Central memory CD8-positive, alpha-beta T cell (primary cell): ENCODE measurements at regions not wholly inside any gene's neighbourhood (a gene's known extent, or its start where the extent isn't known, plus 50 kb on each side); places are given as distances from the start of the nearest gene placed in this dataset.
"Not testable (repeated sequence)": the region's sequence is repeated elsewhere in the genome, so short reads cannot be mapped to it uniquely, and the experiment has no call there.

ENCODE experiments used
- ATAC-seq: fragments of 150-1000 bp; cut with Tn5 transposase; replicated peaks from 2 replicates; pipeline ENCODE4 v1.10.0; 2022; ENCODE audit warnings: mild to moderate bottlenecking, moderate FRiP score, moderate number of reproducible peaks; ENCODE audit not compliant: poor library complexity, severe bottlenecking; ENCODE audit errors: extremely low read depth
- DNase-seq, 2 donors: peaks; one replicate each; pipeline ENCODE4 v3.0.0; 2021; ENCODE audit warnings: low spot score in 2 of 2
- H3K27ac Mint-ChIP-seq: one replicate; pipeline ENCODE4 v1.8.0; 2022; ENCODE audit warnings: low read depth, mild to moderate bottlenecking, moderate library complexity, mixed read lengths
- H3K27me3 Mint-ChIP-seq: one replicate; pipeline ENCODE4 v1.8.0; 2022; ENCODE audit warnings: mixed read lengths
- H3K36me3 Mint-ChIP-seq: one replicate; pipeline ENCODE4 v1.8.0; 2022; ENCODE audit warnings: mild to moderate bottlenecking, moderate library complexity, mixed read lengths; ENCODE audit not compliant: insufficient read depth
- H3K4me1 Mint-ChIP-seq: one replicate; pipeline ENCODE4 v1.8.0; 2022; ENCODE audit warnings: mixed read lengths
- H3K4me3 Mint-ChIP-seq: one replicate; pipeline ENCODE4 v1.8.0; 2022; ENCODE audit warnings: mild to moderate bottlenecking, moderate library complexity, mixed read lengths
- H3K9me3 Mint-ChIP-seq: one replicate; pipeline ENCODE4 v1.8.0; 2022; ENCODE audit warnings: mixed read lengths

- DNase-seq (no peak), ATAC-seq (no peak)
- Mint-ChIP-seq H3K36me3 (no peaks in the 10 kb centered on the region), H3K4me3 (no peak overlapping the region), H3K27me3 (no peaks in the 10 kb centered on the region), H3K9me3 (peaks cover 18% of the 10 kb centered on the region), H3K27ac (no peak overlapping the region), H3K4me1 (no peaks in the 10 kb centered on the region)
These were observed 1434.3 kb upstream of the FLRT2 start for GRCh38 chr14:84095681-84096080.

GRCh38 chr14:84098261-84098660, 1431.7 kb upstream of the FLRT2 start:
- no peaks in the 10 kb centered on the region for H3K4me1 Mint-ChIP-seq
- H3K9me3 Mint-ChIP-seq = peaks cover 21% of the 10 kb centered on the region
- H3K27ac Mint-ChIP-seq = no peak overlapping the region
- H3K36me3 Mint-ChIP-seq = no peaks in the 10 kb centered on the region
- no peaks in the 10 kb centered on the region for H3K27me3 Mint-ChIP-seq
- no peak for DNase-seq
- ATAC-seq = no peak
- no peak overlapping the region for H3K4me3 Mint-ChIP-seq

- DNase-seq, H3K4me1 Mint-ChIP-seq, H3K36me3 Mint-ChIP-seq, H3K4me3 Mint-ChIP-seq, H3K27me3 Mint-ChIP-seq, ATAC-seq, H3K27ac Mint-ChIP-seq: not testable (repeated sequence)
- H3K9me3 Mint-ChIP-seq = peaks cover 23% of the 10 kb centered on the region
These were observed 1430.4 kb upstream of the FLRT2 start for GRCh38 chr14:84099560-84099959.

GRCh38 chr14:84107835-84108343, 1422.1 kb upstream of the FLRT2 start:
- no peak overlapping the region for H3K4me3 Mint-ChIP-seq
- ATAC-seq (no peak), DNase-seq (no peak)
- no peaks in the 10 kb centered on the region for H3K36me3 Mint-ChIP-seq
- H3K27ac Mint-ChIP-seq = no peak overlapping the region
- no peaks in the 10 kb centered on the region for H3K4me1 Mint-ChIP-seq
- H3K27me3 Mint-ChIP-seq = no peaks in the 10 kb centered on the region
- H3K9me3 Mint-ChIP-seq = peaks cover 18% of the 10 kb centered on the region

GRCh38 chr14:84108746-84109457, 1421.0 kb upstream of the FLRT2 start:
- ATAC-seq (no peak), DNase-seq (no peak)
- Mint-ChIP-seq H3K9me3 (peaks cover 18% of the 10 kb centered on the region), H3K36me3 (no peaks in the 10 kb centered on the region), H3K4me1 (no peaks in the 10 kb centered on the region), H3K27ac (no peak overlapping the region), H3K4me3 (no peak overlapping the region), H3K27me3 (no peaks in the 10 kb centered on the region)

- Mint-ChIP-seq H3K4me3 (no peak overlapping the region), H3K27me3 (no peaks in the 10 kb centered on the region), H3K27ac (no peak overlapping the region), H3K4me1 (no peaks in the 10 kb centered on the region), H3K36me3 (no peaks in the 10 kb centered on the region), H3K9me3 (peaks cover 10% of the 10 kb centered on the region)
- DNase-seq = no peak
- no peak for ATAC-seq
These were observed 1417.4 kb upstream of the FLRT2 start for GRCh38 chr14:84112589-84112988.

GRCh38 chr14:84125676-84126075, 1404.3 kb upstream of the FLRT2 start:
- H3K9me3 Mint-ChIP-seq = no peaks in the 10 kb centered on the region
- H3K4me3 Mint-ChIP-seq = no peak overlapping the region
- no peaks in the 10 kb centered on the region for H3K36me3 Mint-ChIP-seq

GRCh38 chr14:84127495-84127894, 1402.4 kb upstream of the FLRT2 start:
- no peak overlapping the region for H3K4me3 Mint-ChIP-seq
- H3K27ac Mint-ChIP-seq = no peak overlapping the region
- ATAC-seq (no peak), DNase-seq (no peak)
- H3K27me3 Mint-ChIP-seq = no peaks in the 10 kb centered on the region
- H3K9me3 Mint-ChIP-seq = no peaks in the 10 kb centered on the region
- H3K4me1 Mint-ChIP-seq = no peaks in the 10 kb centered on the region
- H3K36me3 Mint-ChIP-seq = no peaks in the 10 kb centered on the region

More at GRCh38 chr14:84125676-84126075, 1404.3 kb upstream of the FLRT2 start:
- DNase-seq (no peak), ATAC-seq (no peak)
- Mint-ChIP-seq H3K4me1 (no peaks in the 10 kb centered on the region), H3K27me3 (no peaks in the 10 kb centered on the region), H3K27ac (no peak overlapping the region)

GRCh38 chr14:84128050-84128449, 1401.9 kb upstream of the FLRT2 start:
- Mint-ChIP-seq H3K4me3 (no peak overlapping the region), H3K9me3 (no peaks in the 10 kb centered on the region), H3K36me3 (no peaks in the 10 kb centered on the region), H3K4me1 (no peaks in the 10 kb centered on the region), H3K27ac (no peak overlapping the region), H3K27me3 (no peaks in the 10 kb centered on the region)
- ATAC-seq (no peak), DNase-seq (no peak)

GRCh38 chr14:84129007-84129406, 1400.9 kb upstream of the FLRT2 start:
- DNase-seq (no peak), ATAC-seq (no peak)
- no peaks in the 10 kb centered on the region for H3K9me3 Mint-ChIP-seq
- no peaks in the 10 kb centered on the region for H3K36me3 Mint-ChIP-seq
- no peaks in the 10 kb centered on the region for H3K4me1 Mint-ChIP-seq
- H3K4me3 Mint-ChIP-seq = no peak overlapping the region
- no peak overlapping the region for H3K27ac Mint-ChIP-seq
- H3K27me3 Mint-ChIP-seq = no peaks in the 10 kb centered on the region

GRCh38 chr14:84129941-84130340, 1400.0 kb upstream of the FLRT2 start:
- Mint-ChIP-seq H3K4me3 (no peak overlapping the region), H3K27me3 (no peaks in the 10 kb centered on the region), H3K36me3 (no peaks in the 10 kb centered on the region), H3K27ac (no peak overlapping the region), H3K4me1 (no peaks in the 10 kb centered on the region), H3K9me3 (peaks cover 5% of the 10 kb centered on the region)
- DNase-seq (no peak), ATAC-seq (no peak)

- ATAC-seq (no peak), DNase-seq (no peak)
- Mint-ChIP-seq H3K36me3 (no peaks in the 10 kb centered on the region), H3K4me3 (no peak overlapping the region), H3K27ac (no peak overlapping the region), H3K4me1 (no peaks in the 10 kb centered on the region), H3K27me3 (no peaks in the 10 kb centered on the region), H3K9me3 (peaks cover 12% of the 10 kb centered on the region)
These were observed 1398.0 kb upstream of the FLRT2 start for GRCh38 chr14:84131924-84132323.

GRCh38 chr14:84144166-84144565, 1385.8 kb upstream of the FLRT2 start:
- Mint-ChIP-seq H3K27ac (no peak overlapping the region), H3K27me3 (no peaks in the 10 kb centered on the region), H3K9me3 (peaks cover 29% of the 10 kb centered on the region), H3K4me1 (no peaks in the 10 kb centered on the region), H3K4me3 (no peak overlapping the region), H3K36me3 (no peaks in the 10 kb centered on the region)
- ATAC-seq (no peak), DNase-seq (no peak)
